Stimulated activated CD8-positive, alpha-beta memory T cell treated with anti-CD3 and anti-CD28 coated beads, Interleukin-12 subunit alpha, Interleukin-12 subunit beta, amount 100 ng/mL, for 24 hours (primary cell): ENCODE measurements at regions not wholly inside any gene's neighbourhood (a gene's known extent, or its start where the extent isn't known, plus 50 kb on each side); places are given as distances from the start of the nearest gene placed in this dataset.

Experiments used
- DNase-seq: peaks from one replicate; pipeline ENCODE4 v3.0.0-alpha.2; 2020; ENCODE audit errors: extremely low read depth

- no peak for DNase-seq
Observed at GRCh38 chr7:117973975-117974374, 100.7 kb upstream of the CTTNBP2 start.

- no peak for DNase-seq
Observed at GRCh38 chr7:117974891-117975290, 101.7 kb upstream of the CTTNBP2 start.

GRCh38 chr7:117975476-117975875, 102.2 kb upstream of the CTTNBP2 start:
- no peak for DNase-seq

- no peak for DNase-seq
Observed at GRCh38 chr7:117979954-117980497, 106.8 kb upstream of the CTTNBP2 start.

GRCh38 chr7:117982071-117983055, 109.1 kb upstream of the CTTNBP2 start:
- DNase-seq = no peak

- DNase-seq = no peak
Observed at GRCh38 chr7:117986645-117987269, 113.5 kb upstream of the CTTNBP2 start.

- DNase-seq = no peak
Observed at GRCh38 chr7:117990834-117991233, 117.6 kb upstream of the CTTNBP2 start.

- no peak for DNase-seq
Observed at GRCh38 chr7:117992635-117993376, 119.6 kb upstream of the CTTNBP2 start.

GRCh38 chr7:117993377-117994003, 120.2 kb upstream of the CTTNBP2 start:
- DNase-seq = no peak

GRCh38 chr7:117995850-117996650, 122.8 kb upstream of the CTTNBP2 start:
- DNase-seq = no peak

GRCh38 chr7:117997862-117998825, 124.9 kb upstream of the CTTNBP2 start:
- DNase-seq = no peak

GRCh38 chr7:118000480-118001202, 127.4 kb upstream of the CTTNBP2 start:
- DNase-seq = no peak

GRCh38 chr7:118003476-118003875, 130.2 kb upstream of the CTTNBP2 start:
- no peak for DNase-seq

- DNase-seq = no peak
Observed at GRCh38 chr7:118005026-118005425, 131.8 kb upstream of the CTTNBP2 start.

GRCh38 chr7:118006979-118007378, 133.7 kb upstream of the CTTNBP2 start:
- DNase-seq = no peak

GRCh38 chr7:118009419-118009818, 136.2 kb upstream of the CTTNBP2 start:
- DNase-seq = no peak

GRCh38 chr7:118011652-118012051, 138.4 kb upstream of the CTTNBP2 start:
- DNase-seq = no peak

GRCh38 chr7:118013252-118014010, 140.2 kb upstream of the CTTNBP2 start:
- DNase-seq = no peak
